ENCODE measurements at regions not wholly inside any gene's neighbourhood (a gene's known extent, or its start where the extent isn't known, plus 50 kb on each side); places are given as distances from the start of the nearest gene placed in this dataset.
"Not testable (repeated sequence)": the region's sequence is repeated elsewhere in the genome, so short reads cannot be mapped to it uniquely, and the experiment has no call there.

DNA sequence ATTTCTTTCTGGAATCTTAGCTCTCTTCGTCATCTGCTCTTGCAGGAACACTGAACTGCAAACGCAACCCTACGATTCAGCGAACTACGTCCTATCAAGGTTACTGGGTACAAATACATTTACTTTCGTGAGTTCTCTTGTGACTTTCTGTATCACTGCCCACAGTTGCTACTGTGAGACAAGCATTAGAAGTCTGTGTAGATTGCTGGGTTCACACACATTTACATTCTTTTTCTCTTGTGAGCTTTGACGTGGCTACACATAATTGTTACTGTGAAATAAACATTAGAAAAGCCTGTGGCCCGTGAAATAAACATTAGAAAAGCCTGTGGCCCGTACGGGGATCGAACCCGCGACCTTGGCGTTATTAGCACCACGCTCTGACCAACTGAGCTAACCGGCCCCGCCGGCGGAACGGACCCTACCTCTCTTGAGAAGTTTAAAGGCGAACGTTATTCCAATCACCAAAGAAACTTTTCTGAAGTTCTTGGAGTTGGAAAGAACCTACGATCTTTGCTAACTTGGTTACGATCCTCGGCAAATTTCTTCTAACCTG lies 61.2 kb upstream of the ZNF322 start:
- DNase-seq; intact Hi-C loops (cut with DNase I; ENCODE audit: low total_unique reads); H3K4me1 ChIP-seq; H3K36me3 ChIP-seq; H3K9me3 ChIP-seq; H3K27me3 ChIP-seq; H3K4me3 ChIP-seq; in situ Hi-C loops (cut with MboI; ENCODE audit: low pct_ligation_motif_present in 1 of 4, low pct_unique_long_range_greater_than_20kb in 1 of 4, low sequenced_read_pairs in 3 of 4); H3K27ac ChIP-seq: not testable (repeated sequence)
- no CpG with 5 or more reads among the region's 25 CpGs for WGBS, 2 donors (ENCODE audit: low coverage in 1 of 2)

DNA sequence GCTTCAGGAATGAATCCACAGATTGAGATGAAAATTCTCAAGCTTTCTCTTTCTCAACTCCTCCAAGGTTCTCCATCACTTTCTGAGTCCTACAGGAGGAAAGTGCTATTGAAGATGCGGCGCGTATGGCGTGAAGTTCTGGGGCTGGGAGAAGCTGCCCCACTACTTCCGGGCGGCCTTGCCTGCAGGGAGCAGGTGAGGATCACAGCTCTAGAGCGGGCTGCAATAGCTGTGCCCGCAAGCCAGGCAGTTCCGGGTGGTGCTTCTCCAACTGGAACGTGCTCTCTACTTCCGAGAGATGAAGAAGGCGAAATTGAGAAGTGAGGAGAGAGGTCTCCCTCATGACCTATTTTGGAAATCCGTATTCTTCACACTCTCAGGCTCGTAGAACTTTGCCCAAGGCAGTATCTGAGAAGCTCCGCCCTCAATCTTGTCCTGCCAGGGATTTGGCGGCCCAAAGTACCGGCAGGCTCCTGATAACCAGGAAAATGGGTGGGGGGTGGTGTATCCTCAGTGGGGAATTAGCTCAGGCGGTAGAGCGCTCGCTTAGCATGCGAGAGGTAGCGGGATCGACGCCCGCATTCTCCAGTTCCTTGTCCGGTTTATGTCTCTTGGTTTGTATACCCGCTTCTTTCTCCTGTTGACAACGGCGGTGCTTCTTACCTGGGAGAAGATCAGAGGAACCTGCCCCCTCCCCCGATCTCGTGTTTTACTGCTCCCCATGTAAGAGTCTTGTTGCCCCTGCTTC lies 70.6 kb upstream of the ZNF322 start:
- H3K9me3 ChIP-seq; H3K36me3 ChIP-seq; in situ Hi-C loops (cut with MboI; ENCODE audit: low pct_ligation_motif_present in 1 of 4, low pct_unique_long_range_greater_than_20kb in 1 of 4, low sequenced_read_pairs in 3 of 4); H3K4me3 ChIP-seq; DNase-seq; H3K27me3 ChIP-seq; intact Hi-C loops (cut with DNase I; ENCODE audit: low total_unique reads); H3K27ac ChIP-seq; H3K4me1 ChIP-seq: not testable (repeated sequence)
- WGBS, 2 donors (ENCODE audit: low coverage in 1 of 2): no CpG with 5 or more reads among the region's 31 CpGs

DNA sequence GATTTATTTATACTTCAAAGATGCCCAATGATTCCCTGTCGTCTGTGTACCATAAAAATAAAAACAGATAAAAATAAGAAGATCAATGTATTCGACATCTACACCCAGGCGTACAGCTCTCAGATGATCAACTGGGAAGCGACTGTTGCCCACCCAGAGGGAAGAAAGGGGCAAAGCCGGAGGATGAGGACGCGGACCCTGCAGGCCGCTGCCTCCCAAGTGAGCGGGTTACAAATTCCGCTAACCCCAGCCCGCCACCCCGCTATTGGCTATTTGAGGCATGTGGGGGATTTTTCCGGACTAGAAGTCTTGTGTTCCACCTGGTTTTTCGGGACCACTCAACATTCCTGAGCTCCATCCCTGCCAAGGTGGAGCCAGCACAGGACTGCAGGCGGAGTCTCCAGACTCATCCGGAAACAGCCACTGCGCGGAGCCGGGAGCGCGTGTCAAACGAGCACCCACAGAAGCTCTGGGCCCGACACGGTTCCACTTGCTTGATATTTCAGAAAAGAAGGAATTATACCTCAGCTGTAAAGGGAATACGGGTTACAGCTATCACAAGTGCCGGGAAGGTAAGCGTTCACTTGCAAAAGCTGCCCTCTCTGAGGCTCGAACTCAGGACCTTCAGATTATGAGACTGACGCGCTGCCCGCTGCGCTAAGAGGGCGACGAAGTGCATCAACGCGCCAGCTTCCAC lies 75.4 kb upstream of the ZNF322 start:
- H3K9me3 ChIP-seq; H3K27ac ChIP-seq; H3K36me3 ChIP-seq; H3K27me3 ChIP-seq; DNase-seq; H3K4me3 ChIP-seq; intact Hi-C loops (cut with DNase I; ENCODE audit: low total_unique reads); in situ Hi-C loops (cut with MboI; ENCODE audit: low pct_ligation_motif_present in 1 of 4, low pct_unique_long_range_greater_than_20kb in 1 of 4, low sequenced_read_pairs in 3 of 4); H3K4me1 ChIP-seq: not testable (repeated sequence)
- WGBS, 2 donors (ENCODE audit: low coverage in 1 of 2): no CpG with 5 or more reads among the region's 36 CpGs

DNA sequence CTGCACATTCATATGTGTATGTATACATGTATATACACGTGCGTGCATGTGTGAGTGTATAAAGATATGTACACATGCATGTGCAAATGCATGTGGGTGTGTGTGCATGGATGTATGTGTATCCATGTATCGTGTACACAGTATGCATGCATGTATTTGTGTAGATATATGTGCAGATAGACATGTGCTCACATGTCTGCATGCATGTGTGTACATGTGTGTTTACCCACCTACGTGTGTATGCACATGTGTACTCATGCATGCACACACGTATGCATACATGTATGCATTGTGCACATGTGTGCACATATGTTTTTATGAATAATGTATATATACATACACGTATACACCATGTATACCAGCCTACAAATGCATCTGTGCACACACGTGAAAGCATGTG lies 80.3 kb upstream of the ZNF322 start:
- Histone ChIP-seq H3K4me1 (no peaks in the 10 kb centered on the region), H3K27me3 (peaks cover 23% of the 10 kb centered on the region), H3K36me3 (no peaks in the 10 kb centered on the region), H3K9me3 (no peaks in the 10 kb centered on the region), H3K4me3 (no peak overlapping the region), H3K27ac (no peak overlapping the region)
- 89 to 92% methylated on average over 6 to 7 of the region's 7 CpGs for WGBS, 2 donors (ENCODE audit: low coverage in 1 of 2)
- TF ChIP-seq POLR2AphosphoS5 (IDR thresholded peaks at IDR 0.05): no peak
- no peak for TF ChIP-seq POLR2A (IDR thresholded peaks at IDR 0.05)
- TF ChIP-seq, protein P1, sequence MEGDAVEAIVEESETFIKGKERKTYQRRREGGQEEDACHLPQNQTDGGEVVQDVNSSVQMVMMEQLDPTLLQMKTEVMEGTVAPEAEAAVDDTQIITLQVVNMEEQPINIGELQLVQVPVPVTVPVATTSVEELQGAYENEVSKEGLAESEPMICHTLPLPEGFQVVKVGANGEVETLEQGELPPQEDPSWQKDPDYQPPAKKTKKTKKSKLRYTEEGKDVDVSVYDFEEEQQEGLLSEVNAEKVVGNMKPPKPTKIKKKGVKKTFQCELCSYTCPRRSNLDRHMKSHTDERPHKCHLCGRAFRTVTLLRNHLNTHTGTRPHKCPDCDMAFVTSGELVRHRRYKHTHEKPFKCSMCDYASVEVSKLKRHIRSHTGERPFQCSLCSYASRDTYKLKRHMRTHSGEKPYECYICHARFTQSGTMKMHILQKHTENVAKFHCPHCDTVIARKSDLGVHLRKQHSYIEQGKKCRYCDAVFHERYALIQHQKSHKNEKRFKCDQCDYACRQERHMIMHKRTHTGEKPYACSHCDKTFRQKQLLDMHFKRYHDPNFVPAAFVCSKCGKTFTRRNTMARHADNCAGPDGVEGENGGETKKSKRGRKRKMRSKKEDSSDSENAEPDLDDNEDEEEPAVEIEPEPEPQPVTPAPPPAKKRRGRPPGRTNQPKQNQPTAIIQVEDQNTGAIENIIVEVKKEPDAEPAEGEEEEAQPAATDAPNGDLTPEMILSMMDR (IDR thresholded peaks at IDR 0.05): no peak
- TF ChIP-seq EP300 (IDR thresholded peaks at IDR 0.05; ENCODE audit: low read depth): no peak
- DNase-seq: no peak
- intact Hi-C loops (cut with DNase I; ENCODE audit: low total_unique reads) (no loop called here), in situ Hi-C loops (cut with MboI; ENCODE audit: low pct_ligation_motif_present in 1 of 4, low pct_unique_long_range_greater_than_20kb in 1 of 4, low sequenced_read_pairs in 3 of 4) (no loop called here)

DNA sequence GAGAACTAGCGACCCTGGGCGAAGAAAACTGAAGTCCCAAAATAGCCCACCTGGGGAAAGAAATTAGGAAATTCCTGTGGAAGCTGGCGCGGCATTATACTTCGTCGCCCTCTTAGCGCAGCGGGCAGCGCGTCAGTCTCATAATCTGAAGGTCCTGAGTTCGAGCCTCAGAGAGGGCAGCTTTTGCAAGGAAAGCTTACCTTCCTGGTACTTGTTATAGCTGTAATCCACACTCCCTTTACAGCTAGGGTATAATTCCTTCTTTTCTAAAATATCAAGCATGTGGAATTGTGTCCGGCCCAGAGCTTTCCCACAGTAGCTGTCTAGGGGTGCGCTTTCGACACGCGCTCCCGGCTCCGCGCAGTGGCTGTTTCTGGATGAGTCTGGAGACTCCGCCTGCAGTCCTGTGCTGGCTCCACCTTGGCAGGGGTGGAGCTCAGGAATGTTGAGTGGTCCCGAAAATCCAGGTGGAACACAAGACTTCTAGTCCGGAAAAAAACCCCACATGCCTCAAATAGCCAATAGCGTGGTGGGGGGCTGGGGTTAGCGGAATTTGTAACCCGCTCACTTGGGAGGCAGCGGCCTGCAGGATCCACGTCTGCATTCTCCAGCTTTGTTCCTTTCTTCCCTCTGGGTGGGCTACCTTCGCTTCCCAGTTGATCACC lies 83.7 kb upstream of the ZNF322 start:
- intact Hi-C loops (cut with DNase I; ENCODE audit: low total_unique reads): no loop called here

More for the DNA sequence above, 83.7 kb upstream of the ZNF322 start:
- no peaks in the 10 kb centered on the region for H3K9me3 ChIP-seq
- in situ Hi-C loops (cut with MboI; ENCODE audit: low pct_ligation_motif_present in 1 of 4, low pct_unique_long_range_greater_than_20kb in 1 of 4, low sequenced_read_pairs in 3 of 4): no loop called here
- no peak for TF ChIP-seq EP300 (IDR thresholded peaks at IDR 0.05; ENCODE audit: low read depth)
- TF ChIP-seq, protein P1 (IDR thresholded peaks at IDR 0.05): no peak
- TF ChIP-seq POLR2AphosphoS5 (IDR thresholded peaks at IDR 0.05): no peak
- TF ChIP-seq POLR2A (IDR thresholded peaks at IDR 0.05): no peak
- no peaks in the 10 kb centered on the region for H3K36me3 ChIP-seq
- H3K4me1 ChIP-seq: no peaks in the 10 kb centered on the region
- H3K27ac ChIP-seq: no peak overlapping the region
- DNase-seq: no peak
- peaks cover 48% of the 10 kb centered on the region for H3K27me3 ChIP-seq
- no peak overlapping the region for H3K4me3 ChIP-seq
- 16 to 36% methylated on average over 10 to 19 of the region's 28 CpGs for WGBS, 2 donors (ENCODE audit: low coverage in 1 of 2)

All from transverse colon (tissue), 4 donors.